ENCODE measurements at regions not wholly inside any gene's neighbourhood (a gene's known extent, or its start where the extent isn't known, plus 50 kb on each side); places are given as distances from the start of the nearest gene placed in this dataset.

GRCh38 chr12:70190262-70191010 lies 52.8 kb upstream of the CNOT2 start:
- H3K4me2 ChIP-seq (ENCODE audit: insufficient read depth, low read length) = no peak overlapping the region

More at GRCh38 chr12:70190262-70191010, 52.8 kb upstream of the CNOT2 start:
- H3K9me3 ChIP-seq (ENCODE audit: insufficient read depth, low read length, severe bottlenecking) = no peaks in the 10 kb centered on the region
- DNase-seq (no peak), ATAC-seq (ENCODE audit: insufficient read depth, low read depth) (no peak)
- H3K27ac ChIP-seq (ENCODE audit: low read length) = no peak overlapping the region
- no peak overlapping the region for H2AFZ ChIP-seq (ENCODE audit: low read depth, low read length)
- H3K27me3 ChIP-seq (ENCODE audit: insufficient read depth, low read length, poor library complexity) = no peaks in the 10 kb centered on the region
- H4K20me1 ChIP-seq (ENCODE audit: insufficient read depth, low read length) = no peaks in the 10 kb centered on the region
- TF ChIP-seq CTCF (IDR thresholded peaks at IDR 0.05; ENCODE audit: borderline replicate concordance, extremely low read depth, low read length, poor library complexity, severe bottlenecking) (no peak), EZH2 (IDR thresholded peaks at IDR 0.05; ENCODE audit: borderline replicate concordance, low read depth, low read length, severe bottlenecking) (no peak)
- no peaks in the 10 kb centered on the region for H3K4me1 ChIP-seq (ENCODE audit: insufficient read depth, low read length)
- H3K79me2 ChIP-seq (ENCODE audit: insufficient read depth, low read length) = no peaks in the 10 kb centered on the region
- no peak overlapping the region for H3K4me3 ChIP-seq (ENCODE audit: low read depth in 1 of 2, low read length in 2 of 2)
- H3K36me3 ChIP-seq (ENCODE audit: insufficient read depth, low read length) = no peaks in the 10 kb centered on the region
- no peak overlapping the region for H3K9ac ChIP-seq (ENCODE audit: low read depth, low read length)

All from DND-41 (cell line).